T-helper 1 cell treated with Interleukin-12 subunit alpha and Interleukin-12 subunit beta and Interleukin-4 antibody, amounts not matched to agents 30 ng/mL and 1 ng/mL, for 36 hours (primary cell): ENCODE measurements at regions not wholly inside any gene's neighbourhood (a gene's known extent, or its start where the extent isn't known, plus 50 kb on each side); places are given as distances from the start of the nearest gene placed in this dataset.
"Not testable (repeated sequence)": the region's sequence is repeated elsewhere in the genome, so short reads cannot be mapped to it uniquely, and the experiment has no call there.

Experiments
- intact Hi-C: fragments of 100-400 bp; cut with micrococcal nuclease; formaldehyde crosslinking; loops from one replicate; pipeline ENCODE4 v1.15.1; 2024

DNA sequence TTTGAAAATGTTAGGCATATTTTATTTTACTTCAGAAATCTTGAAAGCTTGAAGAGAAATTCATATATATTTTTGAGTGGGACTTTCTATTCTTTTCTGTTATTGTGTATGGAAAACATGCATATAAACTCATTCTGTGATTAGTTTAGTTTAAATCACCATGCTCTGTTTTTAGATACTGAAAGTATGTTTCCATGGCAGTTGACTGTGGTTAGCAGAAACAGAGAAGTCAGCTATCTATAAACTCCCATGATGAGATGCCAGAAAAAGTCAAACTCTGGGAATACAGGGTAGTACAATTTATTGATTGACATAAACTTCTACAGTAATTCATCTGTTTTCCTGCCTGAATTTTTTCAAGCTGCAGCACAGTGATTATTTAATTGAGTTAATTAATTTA, 905.3 kb upstream of the VRK2 start:
- intact Hi-C loops, result no loop called here

DNA sequence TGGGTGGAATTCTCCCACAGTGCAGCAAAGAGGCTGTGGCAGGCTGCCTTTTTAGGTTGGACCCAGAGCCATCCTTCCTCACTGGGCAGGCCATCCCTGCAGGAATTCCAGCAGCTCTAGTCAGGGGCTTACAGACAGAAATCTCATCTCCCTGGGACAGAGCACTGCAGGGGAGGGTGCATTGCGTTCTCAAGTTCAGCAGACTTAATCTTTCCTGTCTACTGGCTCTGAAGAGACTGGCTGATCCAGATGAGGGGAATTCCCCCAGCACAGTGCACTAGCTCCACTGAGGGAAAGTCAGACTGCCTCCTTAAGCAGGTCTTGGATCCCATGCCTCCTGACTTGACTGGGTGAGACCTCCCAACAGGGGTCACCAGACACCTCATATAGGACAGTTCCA, 899.7 kb upstream of the VRK2 start:
- intact Hi-C loops, result no loop called here

DNA sequence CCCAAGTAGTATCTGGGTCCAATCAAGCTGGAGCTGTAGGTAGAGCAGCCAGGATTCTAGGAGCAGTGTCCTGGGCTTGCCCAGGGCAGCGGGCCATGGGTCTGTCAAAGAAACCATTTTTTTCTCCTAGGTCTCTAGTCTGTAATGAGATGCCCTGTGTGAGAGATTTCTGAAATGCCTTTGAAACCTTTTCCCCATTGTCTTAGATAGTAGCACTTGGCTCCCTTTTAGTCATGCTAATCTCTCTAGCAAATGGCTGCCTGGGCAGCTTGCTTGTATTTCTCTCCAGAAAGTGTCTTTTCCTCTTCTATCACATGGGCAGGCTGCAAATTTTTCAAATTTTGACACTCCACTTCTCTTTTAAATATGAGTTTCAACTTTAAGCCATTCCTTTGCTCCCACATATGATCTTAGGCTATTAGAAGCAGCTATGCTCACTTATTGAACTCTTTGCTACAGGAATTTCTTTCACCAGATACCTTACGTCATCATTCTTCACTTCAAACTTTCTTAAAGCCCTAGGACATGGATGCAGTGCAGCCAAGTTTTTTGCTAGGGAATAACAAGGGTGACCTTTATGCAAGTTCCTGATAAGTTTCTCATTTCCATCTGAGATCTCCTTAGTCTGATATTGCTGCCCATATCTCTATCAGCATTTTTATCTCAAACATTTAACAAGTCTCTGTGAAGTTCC, 890.2 kb upstream of the VRK2 start:
- intact Hi-C loops, result no loop called here

DNA sequence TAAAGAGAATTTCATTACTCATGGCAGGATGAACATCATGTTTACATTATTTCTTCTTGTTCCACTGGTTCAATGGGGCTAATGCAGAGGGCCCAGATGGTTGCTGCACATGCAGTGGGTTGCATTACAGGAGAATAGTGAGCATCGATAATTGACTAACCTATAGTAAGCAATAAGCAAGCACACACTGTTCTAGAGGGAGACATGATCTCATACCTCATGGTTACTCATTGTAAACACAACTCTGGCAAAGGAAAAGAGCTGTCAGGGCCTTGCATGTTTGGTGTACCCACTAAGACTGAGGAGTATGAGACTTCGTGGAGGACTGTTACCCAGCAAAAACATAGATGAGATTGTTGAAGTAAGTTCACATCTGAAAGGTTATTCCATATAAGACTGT, 885.6 kb upstream of the VRK2 start:
- intact Hi-C loops, result no loop called here

DNA sequence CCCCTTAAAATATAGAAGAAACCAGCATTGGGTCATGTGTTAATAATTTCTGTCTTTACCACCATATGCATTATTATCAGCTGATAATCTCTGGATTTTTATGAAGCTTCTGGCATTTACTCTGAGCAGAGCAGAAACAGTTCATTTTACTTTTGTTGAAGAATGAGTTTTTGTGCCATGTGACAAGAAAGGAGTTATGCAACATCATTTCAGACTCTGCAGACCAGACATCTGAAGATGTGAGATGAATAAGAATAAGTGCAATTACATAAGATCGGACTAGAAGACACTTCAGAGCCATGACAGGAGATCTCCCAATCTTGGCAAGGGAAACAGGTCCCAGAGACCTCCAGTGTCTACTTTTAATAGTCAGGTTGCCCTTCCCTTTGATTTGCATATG, 869.4 kb upstream of the VRK2 start:
- intact Hi-C loops, result no loop called here

DNA sequence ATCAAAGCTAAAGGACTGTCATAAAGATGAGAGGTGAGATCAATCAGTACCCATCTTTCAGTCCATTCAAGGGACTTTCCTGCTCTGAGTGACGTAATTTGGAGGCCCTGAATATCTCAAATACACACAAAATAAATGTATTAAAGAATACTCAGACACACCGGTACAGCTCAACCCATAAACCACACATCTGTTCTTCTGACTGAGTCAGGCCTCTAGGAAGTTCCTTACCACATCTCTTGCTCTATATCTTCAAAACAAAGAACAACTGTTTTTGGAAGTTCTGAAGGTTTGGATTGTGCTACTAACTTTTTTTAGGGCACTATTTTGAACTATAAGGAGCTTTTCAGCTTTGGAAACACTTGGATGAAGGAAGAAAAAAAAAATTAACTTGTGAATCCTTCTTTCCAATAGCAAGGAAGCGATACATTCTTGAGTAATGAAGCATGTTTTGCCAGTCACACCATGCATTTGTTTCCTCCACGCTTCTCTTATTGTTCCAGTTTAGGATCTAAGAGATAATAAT, 866.5 kb upstream of the VRK2 start:
- intact Hi-C loops, result no loop called here

DNA sequence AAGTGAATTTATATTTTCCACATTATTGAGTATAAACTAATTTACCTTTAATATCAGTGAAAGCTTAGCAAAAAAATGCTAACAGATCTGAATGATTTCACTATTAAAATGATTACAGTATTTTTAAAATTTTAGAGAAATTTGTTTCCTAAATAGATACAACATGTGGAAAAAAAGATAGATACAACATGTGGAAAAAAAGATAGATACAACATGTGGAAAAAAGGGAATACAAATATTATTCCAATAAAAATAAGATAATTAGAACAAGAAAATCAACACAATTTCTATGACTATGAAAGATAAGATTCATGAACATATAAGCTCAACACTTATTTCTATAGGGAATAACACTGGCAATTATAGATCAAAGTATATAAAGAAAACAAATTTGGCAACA, 865.9 kb upstream of the VRK2 start:
- intact Hi-C loops, result no loop called here

DNA sequence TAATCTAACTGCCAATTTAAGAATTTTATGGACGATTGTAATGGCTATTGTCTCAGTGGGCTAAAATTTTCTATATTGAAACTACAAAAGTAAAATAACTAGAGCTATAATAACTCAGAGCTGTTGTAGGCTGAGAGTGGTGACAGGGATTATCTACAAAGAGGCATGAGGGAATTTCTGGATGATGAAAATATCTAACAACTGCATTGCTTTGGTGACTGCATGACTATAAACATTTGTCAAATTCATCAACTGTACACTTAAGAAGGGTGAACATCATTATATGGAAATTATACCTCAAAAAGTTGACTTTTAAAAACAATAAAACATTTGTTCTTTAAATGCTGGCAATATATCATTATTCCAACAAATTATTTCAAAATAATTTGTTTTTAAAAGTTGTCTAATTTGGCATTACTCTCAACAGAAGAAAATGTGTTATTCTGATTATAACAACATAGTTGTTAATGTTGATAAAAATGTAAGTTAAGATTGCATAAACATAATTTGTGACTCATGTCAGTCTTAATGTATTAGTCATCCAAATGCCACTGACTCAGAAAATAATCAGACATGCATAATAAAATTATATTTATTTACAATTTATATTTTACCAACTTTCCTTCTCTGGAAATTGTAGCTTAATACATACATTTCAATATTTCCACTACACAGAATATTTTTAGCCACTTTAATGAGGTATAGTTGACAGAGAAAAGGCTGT, 865.1 kb upstream of the VRK2 start:
- intact Hi-C loops, result no loop called here

DNA sequence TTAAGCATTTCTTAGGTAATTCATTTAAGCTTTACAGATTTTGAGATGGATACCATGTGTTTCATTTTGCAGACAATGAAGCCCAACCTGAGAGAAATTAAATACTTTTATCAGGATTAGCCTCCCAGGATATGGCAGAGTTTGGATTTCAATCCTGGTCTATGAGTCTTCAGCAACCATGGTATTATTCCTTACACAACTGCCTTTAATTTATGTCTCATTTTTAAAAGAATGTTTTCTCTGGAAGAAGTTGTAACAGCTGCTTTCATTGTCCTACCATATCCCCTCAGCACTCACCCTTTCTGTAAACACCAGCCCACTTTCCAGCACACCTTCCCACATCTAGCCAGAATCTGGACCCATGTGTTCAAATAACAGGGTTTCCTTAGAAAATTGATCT, 863.7 kb upstream of the VRK2 start:
- intact Hi-C loops, result no loop called here

DNA sequence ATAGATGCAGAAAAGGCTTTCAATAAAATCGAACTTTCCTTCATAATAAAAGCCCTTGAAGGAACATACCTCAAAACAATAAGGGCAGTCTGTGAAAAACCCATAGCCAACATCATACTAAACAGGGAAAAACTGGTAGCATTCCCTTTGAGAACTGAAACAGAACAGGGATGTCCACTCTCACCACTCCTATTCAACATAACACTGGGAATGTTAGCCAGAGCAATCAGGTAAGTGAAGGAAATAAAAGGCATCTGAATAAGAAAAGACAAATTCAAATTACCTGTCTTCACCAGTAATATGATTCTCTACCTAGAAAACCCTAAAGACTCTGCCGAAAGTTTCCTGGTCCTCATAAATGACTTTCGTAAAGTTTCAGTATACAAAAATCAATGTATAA, 861.0 kb upstream of the VRK2 start:
- intact Hi-C loops, result no loop called here

DNA sequence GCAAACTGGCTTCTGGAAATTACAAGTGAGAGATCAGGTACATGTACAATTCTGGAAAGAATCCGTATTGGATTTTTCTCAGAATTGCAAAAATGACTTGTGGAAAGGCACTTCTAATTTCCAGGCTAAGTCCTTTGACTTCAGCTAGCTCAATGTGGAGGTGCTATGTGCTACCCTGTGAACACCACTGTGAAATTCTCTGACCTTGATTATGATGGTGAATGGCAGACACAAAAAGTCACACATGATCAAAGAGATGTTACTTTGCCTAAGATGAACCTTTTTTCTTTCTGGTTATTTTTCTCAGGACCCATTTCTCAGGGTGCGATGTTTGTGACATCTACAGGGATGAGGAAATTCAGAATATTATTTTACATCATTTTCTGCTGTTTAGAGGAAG, 856.6 kb upstream of the VRK2 start:
- intact Hi-C loops, result no loop called here

DNA sequence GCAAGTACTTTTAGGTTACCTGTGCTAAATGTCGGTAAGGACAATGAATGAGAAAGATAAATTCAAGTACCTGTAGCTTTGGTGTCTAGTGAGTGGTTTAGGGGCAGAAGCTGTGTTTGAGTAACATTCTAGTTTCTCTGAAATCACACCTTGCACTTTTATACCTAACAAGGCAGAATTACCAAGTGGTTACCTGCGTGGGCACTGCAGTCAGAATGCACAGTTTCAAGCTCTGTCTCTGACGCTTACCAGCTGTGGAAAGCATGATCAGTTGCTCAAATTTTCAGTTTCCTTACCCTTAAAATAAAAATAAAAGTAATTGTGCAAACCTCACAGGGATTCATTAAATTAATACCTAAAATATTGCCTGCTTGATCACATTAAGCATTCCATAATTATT, 846.9 kb upstream of the VRK2 start:
- intact Hi-C loops, result no loop called here

DNA sequence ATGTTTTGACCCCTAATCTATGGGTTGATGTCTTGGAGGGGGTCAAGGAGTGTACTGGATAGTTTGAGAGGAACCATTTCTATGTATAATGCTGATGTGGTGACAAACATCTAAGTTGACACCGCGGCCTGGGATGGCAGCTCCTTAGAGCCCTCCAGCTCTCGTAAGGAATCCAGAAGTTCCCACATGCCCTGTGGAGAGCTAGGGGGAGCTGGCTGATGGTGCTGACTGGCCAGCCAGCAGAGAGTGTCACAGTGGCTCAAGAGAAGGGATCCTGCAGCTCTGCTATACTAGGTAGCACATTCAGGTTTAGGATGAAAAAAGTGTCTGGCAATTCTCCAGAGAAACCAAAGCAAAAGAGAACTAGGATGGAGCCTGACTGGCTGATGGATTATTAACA, 842.2 kb upstream of the VRK2 start:
- intact Hi-C loops, result no loop called here

DNA sequence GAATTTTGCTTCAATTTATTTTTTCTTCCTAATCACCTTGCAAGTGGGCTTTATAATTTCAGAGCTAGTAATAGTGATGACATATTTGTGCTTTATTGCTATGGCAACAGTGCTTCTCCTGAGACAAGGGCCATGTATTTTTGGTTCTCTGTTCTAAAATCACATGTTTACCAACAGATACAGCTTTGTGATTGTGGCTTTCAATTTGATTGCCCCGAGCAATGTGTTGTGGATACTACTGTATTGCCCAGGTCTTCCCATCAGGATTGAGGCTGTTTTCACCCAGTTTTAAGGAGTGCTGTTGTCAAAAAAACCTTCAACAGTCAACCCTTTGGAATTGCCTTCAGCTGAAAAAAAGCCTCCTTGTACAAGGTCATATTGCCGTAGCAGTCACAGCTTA, 841.4 kb upstream of the VRK2 start:
- intact Hi-C loops, result no loop called here

DNA sequence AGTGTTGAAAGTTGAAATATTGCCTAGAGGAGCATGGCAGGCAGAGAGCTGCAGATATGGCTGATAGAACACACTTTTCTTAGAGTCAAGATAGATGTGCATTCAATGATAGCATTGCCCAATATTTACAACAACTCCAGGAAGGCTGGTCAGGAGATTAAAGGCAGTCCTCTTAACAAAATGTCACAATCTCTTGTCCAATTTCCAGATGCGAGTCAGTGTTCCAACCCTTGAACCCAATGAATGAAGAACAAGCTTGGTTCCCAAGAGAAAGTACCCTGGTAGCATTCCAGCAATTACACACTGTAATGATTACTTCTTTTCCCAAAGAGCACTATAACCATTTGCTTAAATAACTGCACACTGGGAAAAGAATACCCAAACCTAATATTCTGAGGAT, 839.4 kb upstream of the VRK2 start:
- intact Hi-C loops, result no loop called here

DNA sequence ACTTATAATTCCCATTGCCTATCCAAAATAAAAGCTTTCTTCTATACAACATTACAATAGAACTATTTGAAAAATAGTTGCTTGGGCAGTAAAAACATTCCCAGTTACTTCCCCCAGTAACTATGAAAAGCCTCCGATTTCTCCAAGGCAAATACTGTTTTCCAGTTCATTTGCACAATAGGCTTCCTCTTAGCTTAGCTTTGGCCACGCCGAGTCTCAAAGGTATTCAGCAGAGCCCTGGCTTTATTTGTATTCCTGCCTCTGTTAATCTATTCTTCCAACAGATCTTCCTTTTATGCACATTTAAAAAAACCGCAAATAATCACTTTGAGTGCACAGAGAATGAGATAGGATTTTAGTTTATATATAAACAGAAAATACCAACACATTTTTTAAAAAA, 836.8 kb upstream of the VRK2 start:
- intact Hi-C loops, result no loop called here

DNA sequence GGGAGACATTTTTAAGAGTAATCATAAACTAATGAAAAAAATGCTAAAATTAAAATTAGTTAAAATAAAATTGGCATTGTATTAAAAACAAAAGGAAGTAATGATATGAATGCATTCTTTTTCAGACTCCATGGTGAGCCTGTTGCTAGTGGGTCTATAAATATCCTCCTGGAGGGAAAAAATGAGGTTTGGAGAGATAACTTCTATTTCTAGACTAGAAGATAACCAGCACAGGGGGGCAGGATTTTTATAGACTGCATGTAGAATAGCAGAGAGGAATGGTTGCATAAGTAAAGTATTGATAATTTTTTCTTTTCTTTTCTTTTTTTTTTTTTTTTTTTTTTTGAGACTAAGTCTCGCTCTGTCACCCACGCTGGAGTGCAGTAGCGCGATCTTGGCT, 835.8 kb upstream of the VRK2 start:
- intact Hi-C loops, result no loop called here

DNA sequence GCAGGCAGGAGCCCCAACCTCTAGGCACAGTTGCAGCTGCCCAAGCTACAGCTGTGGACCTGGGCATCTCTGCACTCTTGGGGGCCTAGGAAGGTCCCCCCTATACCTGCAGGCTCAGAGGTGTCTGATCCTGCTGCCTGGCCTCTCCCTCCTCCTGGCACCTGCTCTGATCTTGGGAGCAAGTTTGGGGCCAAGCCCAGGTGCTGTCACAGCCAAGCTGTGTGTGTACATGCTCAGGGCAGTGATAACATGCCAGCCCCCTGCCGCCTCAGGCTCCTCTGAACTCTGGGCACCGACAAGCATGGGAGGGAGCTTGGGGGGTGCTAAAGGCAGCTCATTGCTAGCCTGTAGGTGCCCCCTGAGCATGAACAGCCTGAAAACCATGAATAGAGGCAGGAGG, 829.6 kb upstream of the VRK2 start:
- intact Hi-C loops, result no loop called here

DNA sequence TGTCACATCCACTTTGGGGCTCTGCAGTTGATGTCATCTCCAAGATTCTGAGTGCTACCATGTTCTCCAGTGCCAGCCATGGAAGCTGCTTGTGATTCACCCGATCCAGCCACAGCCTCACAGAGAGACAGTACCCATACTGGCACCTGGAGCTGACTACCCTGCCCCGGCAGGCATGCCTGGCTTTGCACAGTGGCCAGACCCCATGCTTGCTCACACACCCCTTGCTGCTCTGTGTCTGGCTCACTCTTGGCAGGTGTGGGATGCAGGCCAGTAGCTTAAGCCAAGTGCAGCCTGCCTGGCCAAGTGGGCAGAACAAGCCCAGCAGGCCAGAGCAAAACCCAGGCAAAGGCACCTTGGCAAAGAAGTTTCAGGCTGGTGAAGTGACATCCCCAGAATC, 828.4 kb upstream of the VRK2 start:
- intact Hi-C loops, result no loop called here

DNA sequence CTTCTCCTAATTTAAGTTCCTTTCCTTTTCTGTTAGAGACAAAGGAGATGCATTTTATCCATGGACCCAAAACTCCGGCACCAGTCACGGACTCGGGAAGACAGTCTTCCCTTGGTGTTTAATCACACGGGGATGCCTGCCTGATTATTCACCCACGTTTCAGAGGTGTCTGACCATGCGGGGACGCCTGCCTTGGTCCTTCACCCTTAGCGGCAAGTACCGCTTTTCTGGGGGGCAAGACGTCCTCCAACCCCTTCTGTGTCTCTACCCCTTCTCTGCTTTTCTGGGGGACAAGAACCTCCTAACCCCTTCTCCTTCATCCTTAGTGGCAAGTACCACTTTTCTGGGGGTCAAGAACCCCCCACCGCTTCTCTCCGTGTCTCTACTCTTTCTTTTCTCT, 816.9 kb upstream of the VRK2 start:
- intact Hi-C loops, result loop anchor here (2.0 kb wide), 1 partner anchor 41 kb away; no protein-coding TSS in a partner anchor

DNA sequence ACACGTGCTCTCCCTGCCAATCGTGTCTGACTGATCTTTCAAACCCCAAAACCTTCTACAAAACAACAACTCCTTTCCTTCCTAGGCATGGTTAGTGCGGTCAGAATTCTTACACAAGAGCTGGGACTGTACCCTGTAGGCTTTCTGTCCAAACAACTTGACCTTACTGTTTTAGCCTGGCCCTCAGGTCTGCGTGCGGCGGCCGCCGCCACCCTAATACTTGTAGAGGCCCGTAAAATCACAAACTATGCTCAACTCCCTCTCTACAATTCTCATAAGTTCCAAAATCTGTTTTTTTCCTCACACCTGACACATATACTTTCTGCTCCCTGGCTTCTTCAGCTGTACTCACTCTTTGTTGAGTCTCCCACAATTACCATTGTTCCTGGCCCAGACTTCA, 814.3 kb upstream of the VRK2 start:
- intact Hi-C loops, result not testable (repeated sequence)

DNA sequence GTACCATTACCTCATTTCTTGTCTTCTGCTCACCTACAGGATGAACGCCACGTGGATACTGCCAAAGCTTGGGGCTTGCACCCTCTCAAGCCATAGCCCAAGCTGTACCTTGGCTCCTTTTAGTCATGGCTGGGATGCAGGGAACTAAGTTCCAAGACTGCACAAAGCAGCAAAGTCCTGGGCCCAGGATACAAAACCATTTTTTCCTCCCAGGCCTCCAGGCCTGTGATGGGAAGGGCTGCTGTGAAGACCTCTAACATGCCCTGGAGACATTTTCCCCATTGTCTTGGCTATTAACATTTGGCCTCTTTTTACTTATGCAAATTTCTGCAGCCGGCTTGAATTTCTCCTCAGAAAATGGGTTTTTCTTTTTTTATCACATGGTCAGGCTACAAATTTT, 795.1 kb upstream of the VRK2 start:
- intact Hi-C loops, result not testable (repeated sequence)

DNA sequence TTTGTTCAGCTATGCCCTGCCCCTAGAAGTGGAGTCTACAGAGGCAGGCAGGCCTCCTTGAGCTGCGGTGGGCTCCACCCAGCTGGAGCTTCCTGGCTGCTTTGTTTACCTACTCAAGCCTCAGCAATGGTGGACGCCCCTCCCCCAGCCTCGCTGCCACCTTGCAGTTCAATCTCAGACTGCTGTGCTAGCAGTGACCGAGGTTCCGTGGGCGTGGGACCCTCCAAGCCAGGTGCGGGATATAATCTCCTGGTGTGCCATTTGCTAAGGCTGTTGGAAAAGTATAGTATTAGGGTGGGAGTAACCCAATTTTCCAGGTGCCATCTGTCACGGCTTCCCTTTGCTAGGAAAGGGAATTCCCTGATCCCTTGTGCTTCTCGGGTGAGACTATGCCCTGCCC, 770.2 kb upstream of the VRK2 start:
- intact Hi-C loops, result not testable (repeated sequence)
